HG02870 (cell line): ENCODE measurements at regions not wholly inside any gene's neighbourhood (a gene's known extent, or its start where the extent isn't known, plus 50 kb on each side); places are given as distances from the start of the nearest gene placed in this dataset.
"Not testable (repeated sequence)": the region's sequence is repeated elsewhere in the genome, so short reads cannot be mapped to it uniquely, and the experiment has no call there.

Experiments
- ATAC-seq: cut with Tn5 transposase; IDR thresholded peaks from one replicate; pipeline ENCODE4 v1.9.1; 2021; ENCODE audit warnings: mild to moderate bottlenecking, moderate library complexity; ENCODE audit not compliant: unreplicated experiment

DNA sequence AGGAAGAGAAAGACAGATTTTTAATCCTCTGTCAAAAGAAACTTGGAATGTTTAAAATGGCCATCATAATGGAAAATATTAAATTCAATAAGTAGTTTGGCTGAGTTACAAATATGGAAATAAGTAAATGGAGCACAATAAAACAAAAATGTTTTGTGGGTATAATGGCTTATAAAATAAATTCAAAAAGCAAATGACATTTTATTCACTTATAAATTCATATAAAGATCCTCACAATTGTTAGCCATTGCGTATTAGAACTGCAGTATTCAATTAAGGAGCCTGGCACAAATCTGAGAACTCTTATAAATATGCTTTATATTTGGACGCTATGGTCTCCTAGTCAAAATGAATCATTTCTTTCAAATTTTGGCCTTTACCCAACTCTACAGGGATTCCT, 339.0 kb upstream of the PABPC4L start:
- ATAC-seq: no peak

DNA sequence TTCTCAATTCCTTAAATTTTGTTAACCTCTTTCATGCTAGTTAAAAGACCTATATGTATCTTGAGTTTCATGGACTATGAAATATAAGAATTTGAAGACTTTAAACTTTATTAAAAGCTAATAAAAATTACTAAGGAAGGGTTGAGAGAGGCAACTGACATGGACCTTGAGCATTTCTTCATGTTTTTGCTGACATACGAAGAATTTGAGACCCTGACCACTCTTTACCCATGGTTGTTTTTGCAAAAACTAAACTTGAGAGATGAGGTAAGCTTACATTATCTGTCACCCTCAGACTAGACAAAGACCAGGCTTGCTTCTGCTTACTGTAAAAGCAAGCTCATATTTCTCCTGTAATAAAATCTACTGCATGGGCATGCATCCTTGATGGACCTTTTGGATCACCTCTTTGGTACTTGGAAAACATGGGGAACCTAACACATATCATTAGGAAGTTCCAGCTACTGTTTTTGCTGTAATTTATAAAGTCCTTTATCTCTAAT, 338.2 kb upstream of the PABPC4L start:
- no peak for ATAC-seq

DNA sequence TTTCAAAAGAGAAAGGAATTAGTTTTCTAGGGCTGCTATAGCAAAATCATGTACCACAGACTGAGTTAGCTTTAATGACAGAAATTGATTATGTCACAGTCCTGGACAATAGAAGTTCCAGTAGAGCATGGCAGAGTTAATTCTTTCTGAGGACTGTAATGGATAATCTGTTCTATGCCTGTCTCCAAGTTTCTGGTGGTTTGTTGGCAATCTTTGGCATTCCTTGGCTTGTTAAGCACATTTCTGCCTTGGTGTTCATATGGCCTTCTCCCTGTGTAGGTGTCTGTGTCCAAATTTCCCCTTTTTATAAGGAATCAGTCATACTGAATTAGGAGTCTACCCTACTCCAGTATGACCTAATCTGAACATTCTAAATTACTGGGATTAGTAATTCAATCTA, 336.1 kb upstream of the PABPC4L start:
- no peak for ATAC-seq

DNA sequence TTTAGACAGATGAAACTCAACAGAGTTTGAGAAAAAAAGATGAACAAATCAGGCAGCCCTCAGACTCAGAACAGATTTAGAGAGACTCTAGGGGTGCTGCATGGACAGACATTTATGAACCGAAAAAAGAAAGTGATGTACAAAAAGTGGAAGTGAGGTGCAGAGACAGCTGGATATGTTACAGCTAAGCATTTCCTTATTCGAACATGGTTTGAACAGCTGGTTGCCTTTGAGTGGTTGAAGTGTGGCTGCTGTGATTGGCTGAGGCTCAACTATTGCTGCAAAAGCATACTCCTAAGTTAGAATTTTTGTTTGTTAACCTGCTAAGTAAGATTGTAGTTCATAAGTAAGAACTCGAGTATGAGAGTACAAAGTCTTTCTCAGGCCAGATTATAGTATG, 331.5 kb upstream of the PABPC4L start:
- ATAC-seq: peak; percentile 62

DNA sequence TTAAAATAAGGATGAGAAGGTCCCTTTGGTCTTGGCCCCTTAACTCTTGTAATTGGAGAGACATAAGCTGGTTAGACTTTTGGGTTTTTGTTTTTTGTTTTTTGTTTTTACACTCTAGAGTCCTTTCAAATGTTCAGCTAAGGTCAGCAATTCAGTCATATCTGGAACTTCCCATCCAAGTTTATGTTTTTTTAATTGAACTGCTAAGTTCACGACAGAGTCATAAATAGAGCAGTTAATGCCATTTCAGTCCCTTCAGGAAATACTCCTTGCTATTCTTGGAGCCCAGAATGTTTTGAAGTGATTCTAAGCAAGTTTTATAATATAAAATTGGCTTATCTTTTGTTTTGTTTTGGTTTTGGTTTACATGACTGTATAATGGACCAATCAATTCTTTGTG, 329.4 kb upstream of the PABPC4L start:
- ATAC-seq: no peak

DNA sequence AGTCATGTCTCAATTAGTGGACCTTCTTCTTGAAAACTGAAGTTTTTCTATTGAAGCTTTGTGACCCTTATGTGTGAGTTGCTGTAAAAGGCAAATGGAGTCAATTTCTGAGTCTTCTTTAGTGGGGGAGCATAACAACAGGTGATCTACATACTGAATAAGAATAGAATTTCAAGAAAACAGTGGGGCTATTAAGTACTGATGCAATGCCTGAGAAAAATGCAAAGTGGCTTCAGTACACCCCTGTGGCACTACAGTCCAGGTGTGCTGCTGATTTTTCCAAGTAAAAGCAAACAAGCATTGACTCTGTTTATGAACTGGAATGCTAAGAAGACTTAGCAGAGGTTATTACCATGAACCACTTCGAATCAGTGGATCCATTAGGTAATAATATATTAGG, 328.0 kb upstream of the PABPC4L start:
- no peak for ATAC-seq

DNA sequence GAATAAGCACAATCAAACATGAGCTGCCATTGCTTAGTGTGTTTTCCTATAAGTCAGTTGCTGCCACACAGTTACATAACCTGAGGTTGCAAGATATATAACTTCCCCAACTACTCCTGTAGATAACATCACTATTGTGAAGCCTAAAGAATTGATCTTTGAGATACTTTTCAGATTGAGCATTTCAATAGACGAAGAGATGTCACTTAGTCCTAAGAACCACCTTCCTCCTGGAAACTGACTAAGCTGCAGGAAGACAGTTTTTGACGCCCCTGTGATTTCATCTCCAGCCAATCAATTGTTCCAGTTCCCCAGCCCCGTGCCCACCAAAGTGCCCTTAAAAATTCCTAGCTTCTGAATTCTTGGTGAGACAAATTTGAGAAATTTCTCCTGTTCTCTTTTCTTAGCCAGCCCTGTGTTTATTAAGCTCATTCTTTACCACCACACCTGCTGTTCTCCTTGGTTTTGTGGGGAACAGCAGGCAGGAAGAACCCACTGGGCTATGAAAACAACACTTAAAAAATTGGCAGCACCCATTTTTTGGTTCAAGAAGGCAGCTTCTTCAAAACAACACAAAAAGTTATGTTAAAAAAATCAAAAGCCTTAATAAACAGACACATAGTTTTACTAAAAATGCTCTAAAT, 317.1 kb upstream of the PABPC4L start:
- ATAC-seq: no peak

DNA sequence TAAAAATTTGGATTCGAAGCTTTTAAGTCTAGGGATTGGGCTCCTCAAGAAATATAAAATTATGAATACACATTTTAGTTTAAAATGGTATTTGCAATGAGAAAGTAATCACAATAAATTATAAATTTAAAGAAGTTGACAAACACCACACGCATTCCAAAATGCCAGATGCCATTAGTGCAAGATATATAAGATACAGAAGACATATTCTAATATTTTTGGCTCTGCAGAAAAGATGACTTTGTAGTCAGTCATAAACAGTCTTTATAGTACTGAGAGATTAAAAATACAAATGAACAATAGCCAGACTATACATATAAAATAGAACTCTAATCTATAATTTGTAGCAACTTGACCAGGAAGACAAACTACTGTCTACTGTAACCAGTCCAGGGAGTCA, 309.0 kb upstream of the PABPC4L start:
- no peak for ATAC-seq

DNA sequence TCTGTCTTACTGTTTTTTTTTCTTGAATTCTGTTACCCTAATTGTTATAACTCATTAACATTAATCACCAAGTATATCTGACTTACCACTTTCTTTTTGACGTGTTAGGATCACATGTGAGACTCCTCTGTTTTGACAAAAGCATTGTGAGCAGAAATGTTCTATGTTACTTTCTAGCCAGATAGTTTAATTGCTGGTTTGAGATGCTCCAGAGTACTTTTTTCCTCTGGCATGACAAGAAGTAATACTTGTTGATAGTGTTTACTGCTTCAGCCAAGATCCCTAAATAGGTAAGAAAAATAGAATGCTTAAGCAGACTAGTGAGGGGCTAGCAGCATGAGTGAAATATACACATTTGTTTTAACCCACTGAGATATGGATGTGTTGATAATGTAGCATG, 303.9 kb upstream of the PABPC4L start:
- no peak for ATAC-seq

DNA sequence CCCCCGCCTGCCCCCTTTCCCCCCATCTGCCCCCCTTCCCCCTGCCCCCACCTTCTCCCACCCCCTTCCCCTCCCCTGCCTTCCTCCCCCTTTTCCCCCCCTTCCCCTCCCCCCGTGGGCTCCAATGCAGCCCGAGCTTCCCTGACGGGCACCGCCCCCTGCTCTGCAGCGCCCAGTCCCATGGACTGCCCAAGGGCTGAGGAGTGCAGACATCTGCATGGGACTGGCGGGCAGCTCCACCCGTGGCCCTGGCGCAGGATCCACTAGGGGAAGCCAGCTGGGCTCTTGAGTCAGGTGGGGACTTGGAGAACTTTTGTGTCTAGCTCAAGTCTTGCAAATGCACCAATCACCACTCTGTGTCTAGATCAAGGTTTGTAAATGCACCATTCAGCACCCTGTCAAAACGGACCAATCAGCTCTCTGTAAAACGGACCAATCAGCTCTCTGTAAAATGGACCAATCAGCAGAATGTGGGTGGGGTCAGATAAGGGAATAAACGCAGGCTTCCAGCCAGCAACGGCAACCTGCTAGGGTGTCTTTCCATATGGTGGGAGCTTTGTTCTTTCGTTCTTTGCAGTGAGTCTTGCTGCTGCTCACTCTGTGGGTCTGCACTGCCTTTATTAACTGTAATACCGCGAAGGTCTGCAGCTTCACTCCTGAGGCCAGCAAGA, 300.5 kb upstream of the PABPC4L start:
- no peak for ATAC-seq

DNA sequence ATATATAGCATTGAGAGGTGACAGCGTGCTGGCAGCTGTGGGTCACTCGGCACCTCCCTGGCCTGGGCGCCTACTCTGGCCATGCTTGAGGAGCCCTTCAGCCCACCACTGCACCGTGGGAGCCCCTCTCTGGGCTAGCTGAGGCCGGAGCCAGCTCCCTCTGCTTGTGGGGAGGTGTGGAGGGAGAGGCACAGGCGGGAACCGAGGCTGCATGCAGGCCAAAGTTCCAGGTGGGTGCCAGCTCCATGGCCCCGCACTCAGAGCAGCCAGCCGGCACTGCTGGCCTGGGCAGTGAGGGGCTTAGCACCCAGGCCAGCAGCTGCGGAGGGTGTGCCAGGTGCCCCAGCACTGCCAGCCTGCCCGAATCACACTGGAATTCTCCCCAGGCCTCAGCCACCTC, 299.9 kb upstream of the PABPC4L start:
- ATAC-seq: not testable (repeated sequence)

DNA sequence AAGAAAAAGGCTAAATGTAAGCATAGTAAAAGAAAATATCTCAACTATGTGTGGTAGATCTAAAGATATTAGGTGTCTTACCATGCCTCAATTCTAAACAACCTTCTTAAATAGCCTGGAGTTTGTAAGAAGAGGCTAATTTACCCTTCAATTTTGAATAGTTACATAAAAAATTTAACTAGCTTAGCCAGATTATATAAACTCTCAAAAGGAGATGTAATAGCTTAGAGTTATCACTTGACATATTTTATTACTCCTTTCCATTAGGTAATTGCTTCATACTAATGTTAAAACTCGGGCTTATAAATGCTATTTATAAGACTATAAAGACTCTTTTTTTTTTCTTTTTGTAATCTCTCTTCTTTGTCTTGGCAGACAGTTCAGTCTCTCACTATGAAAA, 297.5 kb upstream of the PABPC4L start:
- no peak for ATAC-seq

DNA sequence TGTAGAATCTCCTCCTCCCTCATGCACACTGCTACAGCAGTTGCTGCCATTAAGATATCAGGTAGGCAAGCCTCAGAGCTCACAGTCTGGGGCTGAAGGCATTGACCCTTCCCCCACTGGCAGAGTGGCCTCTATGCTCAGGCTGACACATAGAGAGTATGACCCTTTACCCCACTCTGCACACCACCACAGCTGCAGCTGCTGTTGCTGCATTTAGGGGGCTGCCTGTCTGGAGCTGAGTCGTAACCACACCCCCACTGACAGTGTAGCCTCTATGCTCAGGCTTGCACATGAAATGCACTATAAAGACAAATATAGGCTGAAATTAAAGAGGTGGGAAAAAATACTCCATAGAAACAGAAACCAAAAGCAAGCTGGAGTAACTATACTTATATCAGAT, 289.3 kb upstream of the PABPC4L start:
- no peak for ATAC-seq

DNA sequence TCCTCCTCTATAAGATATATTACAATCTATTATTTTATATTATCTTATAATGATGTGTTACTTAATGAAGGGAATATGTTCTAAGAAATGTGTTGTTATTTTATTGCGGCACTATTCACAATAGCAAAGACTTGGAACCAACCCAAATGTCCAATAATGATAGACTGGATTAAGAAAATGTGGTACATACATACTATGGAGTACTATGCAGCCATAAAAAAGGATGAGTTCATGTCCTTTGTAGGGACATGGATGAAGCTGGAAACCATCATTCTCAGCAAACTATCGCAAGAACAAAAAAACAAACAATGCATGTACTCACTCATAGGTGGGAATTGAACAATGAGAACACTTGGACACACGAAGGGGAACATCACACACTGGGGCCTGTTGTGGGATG, 281.9 kb upstream of the PABPC4L start:
- ATAC-seq: not testable (repeated sequence)

DNA sequence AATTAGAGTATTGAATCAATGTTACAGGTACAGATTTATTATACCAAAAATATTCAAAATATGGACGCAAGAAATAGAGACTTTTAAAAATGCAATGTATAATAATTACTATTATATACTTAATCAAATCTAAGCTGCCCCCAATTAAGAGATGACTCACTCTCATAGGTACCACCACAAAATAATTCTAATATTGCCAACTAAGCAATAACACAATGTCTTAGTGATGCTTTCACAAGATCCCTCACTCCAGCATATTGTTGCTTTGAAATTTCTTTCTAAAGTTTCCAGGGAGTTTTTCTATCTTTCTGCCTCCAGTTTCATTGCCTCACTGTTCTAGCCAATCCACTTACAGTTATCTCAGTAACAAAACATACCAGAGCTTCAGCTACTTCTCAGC, 270.0 kb upstream of the PABPC4L start:
- no peak for ATAC-seq

DNA sequence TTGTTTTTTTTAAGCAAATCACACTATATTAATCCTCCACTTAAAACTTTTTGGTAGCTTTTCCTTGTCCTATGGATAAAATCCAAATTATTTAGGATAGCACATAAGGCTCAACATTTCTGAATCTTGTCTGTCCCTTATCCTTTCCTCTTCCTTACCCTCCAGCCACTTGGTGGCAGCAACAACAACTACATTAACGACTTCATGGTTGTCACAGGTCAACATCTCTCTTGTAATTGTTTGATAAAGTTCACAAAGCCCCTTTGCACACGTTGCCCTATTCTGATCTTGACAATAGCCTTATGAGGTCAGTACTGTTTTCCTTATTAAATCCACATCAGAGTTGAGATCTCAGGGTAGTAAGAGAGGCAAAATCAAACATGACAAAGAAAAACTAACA, 269.0 kb upstream of the PABPC4L start:
- ATAC-seq: no peak

DNA sequence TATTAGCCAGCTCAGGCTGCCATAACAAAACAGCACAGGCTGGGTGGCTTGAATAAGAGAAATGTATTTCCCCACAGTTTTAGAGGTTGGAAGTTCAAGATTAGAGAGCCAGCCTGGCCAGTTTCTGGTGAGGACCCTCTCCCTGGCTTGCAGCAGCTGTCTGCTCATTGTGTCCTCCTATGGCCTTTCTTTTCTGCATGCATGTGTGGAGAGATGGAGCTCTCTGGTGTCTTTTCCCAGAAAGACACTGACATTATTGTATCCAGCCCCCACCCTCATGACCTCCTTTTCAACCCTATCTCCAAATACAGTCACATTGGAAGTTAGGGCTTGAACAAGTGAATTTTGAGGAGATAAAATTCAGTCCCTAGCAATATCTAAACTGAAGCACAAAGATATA, 263.8 kb upstream of the PABPC4L start:
- ATAC-seq: no peak

DNA sequence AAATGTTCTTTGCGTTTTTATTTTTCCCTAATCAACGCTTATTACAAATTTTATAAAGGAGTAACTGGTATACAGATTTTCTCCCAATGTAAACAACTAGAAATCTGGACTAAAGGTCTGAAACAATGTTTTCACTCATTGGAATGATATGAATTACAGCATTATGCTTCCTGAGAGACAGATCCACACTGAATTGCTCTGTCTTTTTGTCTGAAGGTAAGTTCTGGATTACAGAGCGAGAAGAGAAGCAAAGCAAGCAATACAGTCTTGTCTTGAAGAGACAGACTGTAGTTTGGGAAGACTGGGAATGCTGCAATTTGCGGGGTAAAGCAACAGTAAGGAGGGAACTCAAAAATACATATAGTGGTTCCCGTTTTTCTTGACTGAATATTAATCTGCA, 262.2 kb upstream of the PABPC4L start:
- no peak for ATAC-seq

DNA sequence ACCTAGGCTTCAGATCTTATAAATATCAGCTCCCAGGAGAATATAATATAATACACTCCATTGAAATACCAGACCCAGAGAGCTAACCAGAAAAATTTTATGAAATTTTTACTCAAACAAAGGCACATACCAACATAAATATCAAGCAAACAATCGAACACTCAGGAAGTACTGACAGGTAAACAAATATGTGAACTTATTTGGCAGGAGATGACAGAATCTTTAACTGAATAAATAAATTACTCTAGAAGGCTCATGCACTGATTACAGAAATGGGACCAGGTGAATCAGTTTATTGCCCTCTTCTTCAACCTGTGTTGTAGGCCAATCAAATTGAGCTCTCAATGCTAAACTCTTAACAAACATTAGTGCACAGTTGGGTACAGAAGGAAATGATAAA, 225.2 kb upstream of the PABPC4L start:
- no peak for ATAC-seq

DNA sequence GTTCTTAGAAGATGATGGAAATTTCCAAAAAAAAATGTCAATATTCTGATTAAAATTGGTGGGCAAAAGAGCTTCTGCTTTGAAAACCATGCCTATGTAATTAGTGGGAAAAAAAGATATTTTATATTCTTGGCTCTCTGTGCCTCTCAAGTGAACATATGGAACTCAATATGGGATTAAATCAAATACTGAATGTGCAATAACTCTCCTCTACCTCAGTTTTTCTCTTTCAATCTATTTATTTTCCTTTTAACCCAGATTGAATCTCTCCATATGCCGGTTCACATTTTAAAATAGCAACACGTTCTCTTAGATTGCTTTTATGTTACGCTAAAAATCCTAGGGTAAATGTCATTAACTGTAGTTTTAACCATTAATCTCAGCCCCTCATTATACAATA, 224.2 kb upstream of the PABPC4L start:
- ATAC-seq: no peak

DNA sequence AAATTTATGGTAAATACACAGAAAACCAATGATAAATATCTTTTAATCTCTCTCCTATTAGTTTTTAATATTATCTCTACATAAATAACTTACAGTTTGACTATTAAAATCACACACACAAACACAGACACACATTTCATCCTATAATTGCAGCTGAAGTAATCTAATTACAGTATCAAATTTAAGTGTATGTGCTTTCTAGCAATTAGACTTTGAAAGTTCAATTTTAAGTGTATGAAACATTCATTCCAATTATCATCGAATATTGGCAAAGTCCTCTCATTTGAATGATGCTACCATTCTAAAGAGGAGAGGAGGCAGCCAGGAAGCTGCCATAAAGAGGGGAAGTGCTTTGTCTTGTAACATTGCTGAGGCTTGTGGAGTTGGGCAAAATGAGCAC, 221.2 kb upstream of the PABPC4L start:
- ATAC-seq: no peak

DNA sequence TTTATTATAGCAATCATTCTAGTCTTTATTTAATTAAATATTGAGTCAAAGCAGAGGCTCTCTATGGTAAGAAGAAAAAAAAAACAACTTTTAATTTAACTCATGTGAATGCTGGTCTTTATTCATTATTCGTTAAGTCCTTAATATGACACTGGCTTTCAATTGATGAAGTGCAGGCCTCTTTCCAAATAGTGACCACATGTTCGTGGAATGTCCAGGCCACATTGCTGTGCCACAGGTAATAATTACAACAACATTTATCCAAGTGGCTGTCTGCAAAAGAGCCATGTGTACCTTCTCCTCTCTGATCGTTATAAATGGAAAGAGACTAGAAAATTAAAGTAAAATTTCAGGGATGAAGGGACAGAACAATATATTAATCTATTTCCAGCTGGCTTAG, 220.1 kb upstream of the PABPC4L start:
- ATAC-seq: no peak

DNA sequence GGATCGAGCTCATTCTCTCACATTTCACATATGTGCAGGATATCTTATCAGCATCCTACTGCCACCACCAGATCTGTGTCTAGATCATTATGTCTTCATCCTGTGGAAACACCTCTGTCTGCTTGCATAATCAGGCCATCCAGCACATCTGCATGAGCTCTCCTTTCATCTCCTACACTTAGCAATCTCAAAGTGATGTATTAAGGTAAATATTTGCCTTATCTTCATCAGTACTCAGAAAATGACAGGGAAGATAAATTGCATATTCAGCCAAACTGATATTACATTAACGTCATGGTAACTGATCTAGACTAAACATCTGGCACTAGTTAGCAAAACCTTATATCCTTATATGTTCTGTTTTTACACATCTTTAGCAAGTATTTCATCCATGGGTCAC, 207.3 kb upstream of the PABPC4L start:
- no peak for ATAC-seq
